Suppressor macrophage (primary cell): ENCODE measurements at regions not wholly inside any gene's neighbourhood (a gene's known extent, or its start where the extent isn't known, plus 50 kb on each side); places are given as distances from the start of the nearest gene placed in this dataset.

Experiments
- DNase-seq, 4 experiments: peaks; one replicate each; pipeline ENCODE4 v3.0.0-alpha.2; 2020 to 2022

DNA sequence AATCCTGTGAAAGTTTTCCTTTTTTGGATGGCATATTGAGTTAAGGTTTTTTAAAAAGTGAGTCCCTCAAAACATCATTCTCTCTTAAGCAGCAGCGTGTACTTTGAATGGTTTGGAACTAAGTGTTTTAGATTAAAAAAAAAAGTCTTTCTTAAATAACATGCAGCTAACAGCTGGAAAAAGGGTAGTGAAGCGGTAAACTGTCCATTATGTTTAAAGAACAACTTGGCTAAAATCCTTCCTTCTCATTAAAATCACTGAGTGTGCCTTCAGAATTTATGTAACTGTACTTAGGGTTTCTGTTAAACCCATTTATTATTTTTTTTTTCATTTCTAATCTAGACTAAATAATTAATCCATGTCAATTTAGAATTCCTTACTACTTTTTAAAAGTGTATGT is 254.2 kb upstream of the ADAMTS5 start:
- no peak for DNase-seq

DNA sequence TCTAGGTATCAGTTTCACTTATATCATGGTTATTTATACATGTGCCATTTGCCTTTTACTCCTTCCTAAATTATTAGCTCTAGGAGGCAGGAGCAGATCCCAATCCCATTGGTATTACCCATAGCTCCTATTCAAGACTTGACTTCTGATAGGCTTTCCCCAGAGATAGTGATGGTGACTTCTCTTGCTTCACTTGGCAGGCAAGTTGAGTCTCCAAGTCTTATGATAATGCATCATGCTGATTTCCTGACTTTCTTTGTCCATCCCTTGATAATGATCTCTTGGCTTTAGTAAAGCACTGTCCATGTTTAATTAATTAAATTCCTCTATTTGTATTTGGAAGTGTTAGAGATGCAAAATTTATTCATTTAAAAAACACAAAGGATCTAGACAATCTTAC is 253.5 kb upstream of the ADAMTS5 start:
- DNase-seq: no peak

DNA sequence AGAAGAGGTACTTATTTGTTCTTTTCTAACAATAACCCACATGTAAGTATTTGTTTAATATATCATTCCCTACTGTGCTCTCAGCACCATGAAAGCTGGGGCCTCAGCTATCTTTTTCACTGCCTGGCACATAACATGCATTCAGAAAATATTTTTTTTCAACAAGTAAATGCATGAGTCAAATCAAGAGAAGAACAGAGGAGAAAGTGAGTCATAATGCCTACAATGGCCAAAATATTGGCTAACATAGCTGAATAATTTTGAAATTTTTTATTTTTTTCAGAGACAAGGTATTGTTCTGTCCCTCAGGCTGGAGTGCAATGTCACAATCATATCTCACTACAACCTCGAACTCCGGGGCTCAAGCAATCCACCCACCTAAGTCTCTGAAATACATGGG is 252.2 kb upstream of the ADAMTS5 start:
- no peak for DNase-seq

DNA sequence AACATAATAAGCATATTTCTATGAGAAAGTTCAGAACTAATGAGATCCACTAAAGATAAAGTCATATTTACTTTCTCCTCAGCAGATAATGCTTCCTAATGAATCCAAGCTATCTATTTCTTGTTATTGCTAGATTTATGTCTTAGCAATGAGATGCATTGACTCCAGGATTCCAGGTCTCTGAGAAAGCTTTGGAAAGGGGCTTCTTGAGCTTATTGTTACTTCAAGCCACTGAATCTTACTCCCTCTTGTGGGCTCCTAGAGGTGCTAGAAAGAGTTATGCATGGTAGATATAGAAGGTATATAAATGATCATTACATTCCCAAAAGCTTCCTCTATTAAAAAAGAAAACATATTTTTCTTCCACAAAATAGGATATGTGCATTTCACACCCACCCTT is 246.4 kb upstream of the ADAMTS5 start:
- no peak for DNase-seq

DNA sequence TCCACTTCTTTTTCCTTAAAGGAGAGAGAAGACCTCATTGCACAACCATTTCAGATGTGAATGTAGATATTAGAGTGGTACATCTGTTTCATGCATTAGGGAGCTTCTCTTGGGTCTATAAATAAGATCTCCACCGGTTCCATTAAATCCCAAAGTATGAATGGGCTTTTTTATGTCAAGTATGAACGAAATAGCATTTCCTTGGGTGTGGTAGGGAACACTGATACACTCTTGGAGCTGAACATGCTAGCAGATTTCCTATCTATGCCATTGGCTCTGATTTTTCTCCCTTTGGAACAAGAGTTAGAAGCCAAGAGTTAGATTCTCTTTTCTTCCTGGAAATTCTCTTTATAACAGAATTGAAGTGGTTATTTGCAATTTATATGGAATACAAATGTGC is 245.6 kb upstream of the ADAMTS5 start:
- DNase-seq: no peak

DNA sequence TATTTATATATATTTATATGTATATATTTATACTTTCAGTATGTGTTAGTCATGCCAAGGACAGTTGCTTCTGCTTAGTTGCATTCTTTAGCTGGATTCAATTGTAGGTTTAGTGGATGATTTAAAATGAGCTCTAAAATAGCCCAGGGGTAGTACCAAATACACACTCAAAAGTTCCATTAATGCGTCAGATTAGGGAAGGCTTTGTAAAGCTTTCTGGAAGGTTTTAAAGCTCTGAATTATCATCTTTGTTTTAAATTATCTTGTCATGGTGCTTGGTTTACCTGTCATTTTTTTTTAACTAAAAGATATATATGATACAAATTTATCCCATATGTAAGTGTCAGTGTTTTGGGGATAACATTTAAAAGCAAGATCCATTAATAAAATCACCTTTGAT is 242.7 kb upstream of the ADAMTS5 start:
- no peak for DNase-seq

DNA sequence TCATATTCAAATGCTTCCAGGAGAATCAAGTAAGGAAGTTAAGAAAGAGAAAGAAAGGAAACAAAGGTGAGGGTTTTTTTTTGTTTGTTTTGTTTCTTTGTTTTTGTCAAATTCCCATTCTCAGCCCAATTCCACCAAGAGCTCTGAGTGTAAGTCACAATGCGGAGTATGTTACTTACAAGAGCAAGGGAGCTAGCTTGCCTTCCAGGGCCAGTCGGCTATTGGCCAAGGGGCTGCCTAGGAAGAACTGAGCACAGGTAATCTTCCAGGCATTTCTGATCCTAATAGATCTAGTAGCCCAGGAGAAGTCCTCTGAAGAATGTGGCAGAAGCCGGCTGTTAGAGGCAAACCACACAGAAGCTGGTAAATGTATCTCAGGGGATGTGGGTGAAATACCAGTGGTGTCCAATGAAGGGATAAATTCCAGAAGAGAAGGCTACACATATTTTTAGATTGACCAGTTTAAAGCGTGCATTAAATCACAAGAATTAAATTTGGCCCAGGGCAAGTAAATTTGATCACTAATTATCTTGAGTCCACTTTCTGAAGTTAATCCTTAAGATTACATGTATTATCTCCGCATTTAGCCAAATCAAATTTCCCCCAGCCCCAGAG is 239.6 kb upstream of the ADAMTS5 start:
- DNase-seq: no peak

DNA sequence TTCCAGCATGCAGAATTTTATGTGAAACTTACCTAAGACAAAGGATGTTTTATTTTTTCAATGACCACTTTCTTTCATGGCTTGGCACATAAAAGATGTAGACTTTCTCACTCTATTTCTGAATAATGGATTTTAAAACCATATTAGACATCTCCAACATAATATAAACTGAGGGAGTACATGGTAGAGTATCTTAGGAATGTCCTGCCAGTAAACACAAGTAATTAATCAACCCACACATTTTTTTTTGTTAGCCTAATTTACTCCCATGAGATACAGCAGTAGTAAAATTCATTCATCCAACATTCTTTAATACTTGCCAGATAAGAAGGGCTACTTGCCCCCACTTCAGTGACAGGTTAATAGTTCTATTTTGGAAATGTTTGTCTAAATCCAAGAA is 235.4 kb upstream of the ADAMTS5 start:
- no peak for DNase-seq

DNA sequence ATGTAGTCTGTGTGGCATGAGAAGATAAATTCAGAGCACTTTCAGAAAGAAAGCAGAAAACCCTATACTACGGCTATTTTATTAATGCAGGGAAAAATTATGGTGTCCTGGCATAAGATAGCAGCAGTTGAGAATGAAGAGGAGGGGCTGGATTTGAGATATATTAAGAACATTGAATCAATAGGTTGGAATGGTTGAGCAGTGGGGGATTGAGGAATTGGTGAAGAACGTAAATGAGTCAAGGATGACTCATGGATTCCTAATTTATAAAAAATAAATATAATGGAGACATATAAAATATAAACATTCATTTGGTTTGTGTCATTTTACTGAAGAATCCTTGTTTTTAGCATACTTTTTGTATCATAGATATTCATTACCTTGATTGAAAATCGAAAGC is 234.3 kb upstream of the ADAMTS5 start:
- no peak for DNase-seq

DNA sequence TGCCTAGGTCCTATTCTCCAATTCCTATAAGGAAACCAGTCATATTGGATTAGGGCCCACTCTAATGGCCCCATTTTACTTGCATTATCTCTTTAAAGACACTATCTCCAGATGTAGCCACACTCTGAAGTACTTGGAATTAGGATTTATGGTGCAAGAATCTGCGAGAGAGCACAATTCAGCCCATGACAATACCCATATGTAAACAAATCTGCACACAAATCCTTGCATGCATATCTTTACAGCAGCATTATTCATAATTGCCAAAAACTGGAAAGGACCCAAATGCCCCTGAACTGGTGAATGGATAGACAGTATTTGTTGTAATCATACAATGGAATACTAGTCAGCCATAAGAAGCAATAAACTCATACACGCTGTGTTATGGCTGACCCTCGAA is 229.8 kb upstream of the ADAMTS5 start:
- no peak for DNase-seq

DNA sequence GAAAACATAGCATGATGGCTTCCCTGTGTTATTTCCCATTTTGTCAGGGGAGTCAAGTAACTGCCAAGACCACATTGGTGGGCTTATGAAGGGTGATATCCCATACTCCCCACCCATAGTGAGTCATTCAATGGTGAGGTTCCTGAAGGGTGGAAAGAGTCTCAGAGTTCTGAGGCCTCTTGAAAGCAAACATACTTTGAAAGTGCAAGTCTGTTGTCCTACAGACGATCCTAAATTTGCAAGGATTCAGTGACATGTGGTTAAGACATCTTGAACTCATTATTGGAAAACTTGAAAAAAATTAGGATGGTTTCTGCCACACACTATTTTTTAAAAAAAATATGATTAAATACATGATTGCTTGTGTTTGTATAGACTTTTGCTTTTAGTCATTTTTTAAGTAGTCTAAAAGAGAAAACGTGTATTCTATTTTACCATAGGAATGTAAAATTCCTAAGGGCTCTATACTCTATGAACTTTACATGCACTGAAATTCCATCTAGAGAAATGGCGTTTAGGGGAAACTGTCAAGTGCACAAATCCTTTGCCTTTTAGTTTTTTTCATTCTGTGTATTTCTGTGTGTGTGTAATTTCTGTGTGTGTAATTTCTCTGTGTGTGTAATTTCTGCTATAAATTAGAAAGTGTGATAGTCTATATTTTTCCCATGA is 225.5 kb upstream of the ADAMTS5 start:
- DNase-seq: no peak

DNA sequence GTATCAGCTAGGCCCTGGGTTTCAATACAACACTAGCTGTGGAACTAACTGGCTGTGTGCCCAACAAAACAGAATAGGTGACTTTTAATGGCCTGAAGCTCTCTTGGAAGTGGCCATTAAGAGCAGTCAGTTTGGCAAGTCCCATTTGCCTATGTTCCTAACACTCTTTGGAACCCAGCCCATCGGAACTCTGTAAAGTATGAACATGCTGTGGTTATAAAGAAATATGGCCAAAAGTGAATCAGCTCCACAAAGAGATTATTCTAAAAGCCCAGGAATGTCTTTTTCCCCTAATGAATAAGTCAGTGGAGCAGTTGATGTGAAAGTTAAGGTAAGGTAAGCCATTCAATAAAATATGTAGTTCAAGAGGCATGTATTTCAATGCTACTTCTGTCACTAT is 223.7 kb upstream of the ADAMTS5 start:
- no peak for DNase-seq

DNA sequence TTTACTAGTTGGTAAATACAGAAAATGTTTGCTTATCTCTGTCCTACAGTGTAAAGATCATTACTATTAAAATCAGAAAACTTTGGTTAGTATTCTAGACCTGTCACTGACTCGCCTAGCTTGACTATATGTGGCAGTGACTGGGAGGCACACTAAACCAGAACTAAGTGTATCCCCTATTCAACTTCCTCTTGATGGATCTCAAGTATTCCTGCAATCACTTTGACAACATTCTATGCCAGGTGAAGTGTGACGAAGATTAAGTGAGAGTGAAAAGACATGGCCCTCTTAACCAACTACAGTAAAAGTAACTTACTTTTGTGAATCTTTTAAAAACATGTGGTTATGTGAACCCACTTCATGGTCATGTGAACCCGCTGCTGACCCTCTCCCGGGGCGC is 223.0 kb upstream of the ADAMTS5 start:
- DNase-seq: no peak

DNA sequence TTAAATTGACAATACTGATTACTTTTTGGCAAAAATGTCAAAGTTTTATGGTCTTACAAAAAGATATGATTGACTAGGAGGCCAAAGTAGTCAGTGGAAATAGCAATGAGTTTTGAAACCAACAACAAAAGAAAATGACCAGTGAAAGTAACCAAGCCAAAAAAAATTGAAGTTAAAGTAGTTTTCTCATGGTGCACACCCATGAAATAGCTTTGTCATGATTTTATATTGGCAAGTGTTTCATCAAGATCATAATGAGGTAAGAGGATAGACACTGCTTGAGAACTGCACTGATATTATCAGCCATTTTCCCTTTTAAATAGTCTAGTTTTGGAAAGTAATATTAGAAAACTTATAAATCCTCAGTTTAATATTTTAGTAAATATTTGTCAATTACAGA is 206.2 kb upstream of the ADAMTS5 start:
- no peak for DNase-seq

DNA sequence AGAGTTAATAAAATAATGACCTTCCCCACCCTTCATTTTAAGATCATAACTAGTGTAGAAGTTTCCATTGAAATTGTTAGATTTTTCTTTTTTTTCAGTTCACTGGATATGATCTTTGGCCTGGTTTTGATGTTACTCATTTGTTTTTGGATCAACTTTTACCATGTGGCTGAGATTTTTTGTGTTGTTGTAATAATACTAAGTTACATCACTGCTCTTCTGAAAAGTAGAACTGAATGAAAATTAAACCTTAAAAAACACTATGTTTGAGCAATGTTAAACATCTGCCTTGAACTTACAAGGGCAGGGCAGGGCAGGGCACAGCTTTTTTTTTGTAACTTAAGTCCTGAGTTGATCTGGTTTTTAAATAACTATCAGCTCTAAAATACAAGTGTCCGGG is 204.8 kb upstream of the ADAMTS5 start:
- no peak for DNase-seq

DNA sequence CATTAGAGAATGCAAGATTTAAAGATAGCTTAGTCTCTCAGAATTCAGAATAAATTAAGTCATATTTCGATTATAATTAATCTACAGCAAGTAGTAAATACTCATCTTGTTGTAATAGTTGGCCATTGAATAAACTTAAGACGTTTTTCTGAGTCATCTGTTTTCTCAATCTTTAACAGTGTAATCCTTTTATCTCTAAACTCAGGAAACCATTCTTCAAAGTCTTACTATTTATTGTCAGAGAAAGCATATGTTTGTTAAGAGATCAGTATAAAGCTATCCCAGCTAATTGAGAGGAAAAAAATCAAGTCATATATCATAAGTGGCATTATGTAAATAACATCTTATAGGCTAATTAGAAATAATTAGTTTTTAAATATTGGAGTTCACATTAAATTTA is 201.2 kb upstream of the ADAMTS5 start:
- DNase-seq: no peak

DNA sequence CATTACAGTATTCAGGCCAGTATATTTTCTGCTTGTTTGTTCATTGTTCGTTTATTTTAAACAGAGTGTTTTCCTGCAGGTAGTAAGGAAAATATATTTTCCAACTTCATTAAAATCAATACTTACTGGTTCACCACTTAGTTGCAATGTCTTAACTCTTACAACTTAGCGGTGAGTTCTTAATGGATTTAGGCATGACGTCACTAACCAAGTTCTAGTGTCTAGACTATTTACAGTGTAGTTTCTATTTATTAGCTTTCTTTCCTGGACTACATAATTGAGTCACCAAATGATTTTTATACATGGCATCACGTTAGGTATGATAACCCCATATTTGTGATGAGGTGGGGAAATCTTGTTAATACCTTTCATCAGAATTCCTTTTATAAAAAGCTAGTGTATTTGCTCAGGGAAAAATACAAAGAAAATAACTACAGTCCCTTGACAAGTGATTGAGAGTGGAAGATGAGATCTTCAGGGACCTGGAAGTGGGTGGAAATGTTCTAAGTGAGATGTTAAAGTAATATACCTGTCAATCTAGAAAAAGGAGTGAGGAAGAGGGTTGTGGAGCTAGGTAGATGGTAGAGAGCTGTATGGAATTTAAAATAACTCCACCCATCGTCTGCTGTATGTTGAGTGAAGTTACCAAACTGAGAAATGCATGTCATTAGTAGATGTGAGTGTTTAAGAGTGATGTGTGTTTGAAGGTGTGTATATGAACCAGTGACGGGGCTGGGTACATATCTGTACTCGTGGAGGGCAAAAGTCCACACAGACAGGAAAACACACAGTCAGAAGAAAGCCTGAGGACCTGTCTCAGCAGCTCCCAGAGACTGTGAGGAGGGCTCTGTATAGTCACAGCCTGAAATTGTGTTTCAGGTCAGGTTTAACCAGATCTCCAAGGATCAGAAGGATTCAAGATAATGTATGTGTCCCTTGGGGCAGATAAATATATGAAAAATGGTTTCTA is 197.6 kb upstream of the ADAMTS5 start:
- no peak for DNase-seq

DNA sequence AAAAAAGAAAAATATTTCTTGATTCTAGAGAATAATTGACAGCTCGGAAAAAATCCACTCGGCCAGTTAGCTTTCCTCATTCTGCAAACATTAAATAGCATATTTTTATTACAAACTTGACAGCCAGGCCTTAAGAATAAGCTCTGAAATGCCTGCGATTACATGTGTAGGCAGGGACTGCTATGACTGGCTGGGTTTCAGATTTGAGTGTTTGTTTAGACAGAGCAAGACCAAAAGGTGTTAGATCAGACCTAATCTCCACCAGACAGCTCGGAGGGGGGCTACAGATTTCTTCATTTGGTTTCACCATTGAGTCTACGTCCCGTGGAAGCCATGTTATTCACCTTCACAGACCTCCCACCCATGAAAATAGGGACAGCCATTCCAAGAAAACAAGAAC is 192.1 kb upstream of the ADAMTS5 start:
- no peak for DNase-seq

DNA sequence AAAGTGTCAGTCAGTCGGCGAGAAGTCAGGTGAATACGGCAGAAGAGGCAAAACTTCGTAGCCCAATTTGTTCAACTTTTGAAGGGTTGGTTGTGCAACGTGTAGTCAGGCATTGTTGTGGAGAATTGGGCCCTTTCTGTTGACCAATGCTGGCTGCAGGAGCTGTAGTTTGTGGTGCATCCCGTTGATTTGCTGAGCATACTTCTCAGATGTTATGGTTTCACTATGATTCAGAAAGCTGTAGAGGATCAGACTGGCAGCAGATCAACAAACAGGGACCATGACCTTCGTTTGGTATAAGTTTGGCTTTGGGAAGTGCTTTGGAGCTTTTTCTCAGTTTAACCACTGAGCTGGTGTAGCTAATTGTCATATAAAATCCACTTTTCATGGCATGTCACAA is 190.2 kb upstream of the ADAMTS5 start:
- DNase-seq: no peak

DNA sequence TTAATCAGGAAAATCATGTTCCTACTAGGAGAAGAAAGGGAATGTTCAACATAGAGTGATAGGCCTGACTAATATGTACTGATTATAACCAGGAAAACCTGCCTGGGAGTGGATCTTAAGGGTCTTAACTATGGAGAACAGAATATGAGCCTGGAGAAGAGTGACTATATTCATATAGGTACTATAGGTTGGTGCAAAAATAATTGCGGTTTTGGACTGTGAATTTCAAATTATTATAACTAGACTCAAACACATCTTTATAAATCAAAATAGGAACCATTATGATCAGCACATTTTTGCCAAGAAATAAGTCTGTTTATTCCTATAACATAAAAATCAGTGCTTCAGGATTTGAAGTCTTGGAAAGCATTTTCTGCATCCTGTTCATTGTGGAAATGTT is 189.8 kb upstream of the ADAMTS5 start:
- no peak for DNase-seq

DNA sequence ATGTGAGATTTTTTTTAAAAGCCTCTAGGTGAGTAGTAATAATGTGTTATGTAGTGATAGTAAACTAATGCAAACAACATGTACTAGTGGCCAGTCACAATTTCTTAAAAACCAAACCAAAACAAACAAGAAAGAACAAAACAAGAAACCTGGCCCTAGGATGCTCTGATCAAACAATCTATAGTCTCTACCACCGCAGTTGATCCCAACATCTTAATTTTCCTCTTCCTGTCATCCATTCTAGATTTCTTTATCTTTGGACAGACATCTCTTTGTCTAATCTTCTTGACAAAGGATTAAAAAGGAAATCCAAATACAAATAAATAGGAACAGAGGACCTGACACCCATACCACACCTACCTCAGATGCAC is 188.2 kb upstream of the ADAMTS5 start:
- DNase-seq: no peak

DNA sequence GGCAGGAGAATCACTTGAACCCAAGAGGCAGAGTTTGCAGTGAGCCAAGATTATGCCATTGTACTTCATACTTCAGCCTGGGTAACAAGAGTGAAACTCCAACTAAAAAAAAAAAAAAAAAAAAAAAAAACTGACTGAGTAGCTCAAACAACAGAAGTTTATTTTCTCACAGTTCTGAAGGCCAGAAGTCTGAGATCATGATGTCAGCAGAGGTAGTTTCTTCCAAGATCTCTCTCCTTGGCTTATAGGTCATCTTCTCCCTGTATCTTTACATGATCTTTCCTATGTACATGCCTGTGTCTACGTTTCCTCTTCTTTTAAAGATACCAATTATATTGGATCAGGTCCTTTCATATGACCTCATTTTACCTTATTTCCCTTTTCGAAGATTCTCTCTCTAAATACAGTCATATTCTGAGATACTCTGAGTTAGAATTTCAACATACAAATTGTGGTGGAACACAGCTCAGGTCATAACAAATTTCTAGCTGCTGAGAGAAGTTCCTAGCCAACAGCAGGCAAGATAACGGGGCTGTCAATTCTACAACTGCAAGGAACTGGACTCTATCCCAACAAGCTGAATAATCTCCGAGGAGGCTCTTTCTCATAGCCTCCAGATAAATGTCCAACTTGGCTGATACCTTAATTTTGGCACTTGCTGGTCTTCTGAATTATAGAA is 187.7 kb upstream of the ADAMTS5 start:
- DNase-seq: no peak

DNA sequence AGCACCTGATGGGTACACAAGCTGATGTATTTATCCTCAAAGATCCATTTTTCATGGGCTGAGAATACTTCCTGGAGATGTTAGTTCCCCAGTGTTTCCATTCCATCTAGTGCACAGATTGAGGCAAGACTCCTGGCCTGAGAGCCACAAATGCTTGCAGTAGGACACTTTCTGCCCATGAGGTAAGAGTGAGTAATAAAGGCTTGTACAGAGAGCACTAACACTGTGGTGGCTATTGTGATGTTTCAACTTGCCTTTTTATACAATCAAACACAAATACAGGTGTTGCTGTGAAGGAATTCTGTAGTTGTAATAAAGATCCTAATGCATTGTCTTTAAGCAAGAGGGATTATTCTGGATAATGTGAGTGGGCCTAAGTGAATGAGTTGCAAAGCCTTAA is 186.1 kb upstream of the ADAMTS5 start:
- no peak for DNase-seq
